ENCODE measurements at regions not wholly inside any gene's neighbourhood (a gene's known extent, or its start where the extent isn't known, plus 50 kb on each side); places are given as distances from the start of the nearest gene placed in this dataset.
"Not testable (repeated sequence)": the region's sequence is repeated elsewhere in the genome, so short reads cannot be mapped to it uniquely, and the experiment has no call there.

- no peak for TF ChIP-seq CTCF (IDR thresholded peaks at IDR 0.05)
- no peaks in the 10 kb centered on the region for H3K4me1 ChIP-seq (ENCODE audit: control insufficient read depth in 1 of 2, insufficient read depth in 1 of 2, low read depth in 1 of 2, low read length in 1 of 2)
- H3K27me3 ChIP-seq, result no peaks in the 10 kb centered on the region
- no peaks in the 10 kb centered on the region for H3K9me3 ChIP-seq
- H3K36me3 ChIP-seq, result no peaks in the 10 kb centered on the region
- H3K4me3 ChIP-seq (ENCODE audit: low read depth in 1 of 2, low read length in 1 of 2), result no peak overlapping the region
- no peak overlapping the region for H3K27ac ChIP-seq
These were observed 103.6 kb upstream of the SPATA12 start for GRCh38 chr3:56956906-56957305.

GRCh38 chr3:56955492-56956111 lies 104.9 kb upstream of the SPATA12 start:
- Histone ChIP-seq H3K27ac (no peak overlapping the region), H3K36me3 (no peaks in the 10 kb centered on the region), H3K4me3 (ENCODE audit: low read depth in 1 of 2, low read length in 1 of 2) (no peak overlapping the region), H3K4me1 (ENCODE audit: control insufficient read depth in 1 of 2, insufficient read depth in 1 of 2, low read depth in 1 of 2, low read length in 1 of 2) (no peaks in the 10 kb centered on the region), H3K27me3 (no peaks in the 10 kb centered on the region), H3K9me3 (no peaks in the 10 kb centered on the region)
- no peak for TF ChIP-seq CTCF (IDR thresholded peaks at IDR 0.05)

GRCh38 chr3:56954125-56954524 lies 106.3 kb upstream of the SPATA12 start:
- Histone ChIP-seq H3K36me3 (no peaks in the 10 kb centered on the region), H3K27ac (no peak overlapping the region), H3K9me3 (no peaks in the 10 kb centered on the region), H3K4me3 (ENCODE audit: low read depth in 1 of 2, low read length in 1 of 2) (no peak overlapping the region), H3K4me1 (ENCODE audit: control insufficient read depth in 1 of 2, insufficient read depth in 1 of 2, low read depth in 1 of 2, low read length in 1 of 2) (no peaks in the 10 kb centered on the region), H3K27me3 (no peaks in the 10 kb centered on the region)
- no peak for TF ChIP-seq CTCF (IDR thresholded peaks at IDR 0.05)

- Histone ChIP-seq H3K4me1 (ENCODE audit: control insufficient read depth in 1 of 2, insufficient read depth in 1 of 2, low read depth in 1 of 2, low read length in 1 of 2) (no peaks in the 10 kb centered on the region), H3K27ac (no peak overlapping the region), H3K4me3 (ENCODE audit: low read depth in 1 of 2, low read length in 1 of 2) (no peak overlapping the region), H3K27me3 (no peaks in the 10 kb centered on the region), H3K36me3 (no peaks in the 10 kb centered on the region), H3K9me3 (no peaks in the 10 kb centered on the region)
- no peak for TF ChIP-seq CTCF (IDR thresholded peaks at IDR 0.05)
These were observed 107.6 kb upstream of the SPATA12 start for GRCh38 chr3:56952846-56953245.

DNA sequence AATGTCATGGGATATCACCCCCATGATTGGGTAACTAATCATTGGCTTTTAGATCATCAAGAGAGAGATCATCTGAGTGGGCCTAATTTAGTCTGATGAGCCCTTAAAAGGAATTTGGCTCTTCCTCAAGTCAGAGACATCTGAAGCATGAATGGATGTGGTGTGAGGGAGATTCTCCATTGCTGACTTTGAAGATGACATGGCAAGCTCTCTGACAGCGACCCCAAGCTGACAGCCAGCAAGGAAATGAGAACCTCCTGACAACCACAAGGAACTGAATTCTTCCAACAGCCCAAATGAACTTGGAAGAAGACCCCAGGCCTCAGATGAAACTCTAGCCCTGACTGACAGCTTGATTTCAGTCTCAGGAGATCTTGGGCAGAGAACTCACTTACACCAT lies 108.4 kb upstream of the SPATA12 start:
- no peaks in the 10 kb centered on the region for H3K36me3 ChIP-seq
- H3K27ac ChIP-seq, result no peak overlapping the region
- H3K27me3 ChIP-seq, result no peaks in the 10 kb centered on the region
- H3K4me3 ChIP-seq (ENCODE audit: low read depth in 1 of 2, low read length in 1 of 2), result no peak overlapping the region
- H3K9me3 ChIP-seq, result no peaks in the 10 kb centered on the region
- H3K4me1 ChIP-seq (ENCODE audit: control insufficient read depth in 1 of 2, insufficient read depth in 1 of 2, low read depth in 1 of 2, low read length in 1 of 2), result no peaks in the 10 kb centered on the region
- TF ChIP-seq CTCF (IDR thresholded peaks at IDR 0.05), result no peak

DNA sequence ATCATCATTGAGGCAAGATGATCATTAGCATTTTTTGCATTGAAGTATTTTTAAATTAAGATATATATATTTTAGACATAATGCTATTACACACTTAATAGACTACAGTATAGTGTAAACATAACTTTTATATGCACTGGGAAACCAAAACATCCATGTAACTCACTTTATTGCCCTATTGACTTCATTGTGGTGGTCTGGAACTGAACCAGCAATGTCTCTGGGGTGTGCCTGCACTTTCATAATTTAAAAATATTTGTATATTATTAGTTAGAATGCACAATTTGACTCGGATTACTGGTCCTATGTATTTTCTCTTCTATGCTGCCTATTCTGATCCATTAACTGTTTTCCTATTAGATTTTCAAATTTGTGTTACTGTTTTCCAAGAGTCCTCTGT lies 109.1 kb upstream of the SPATA12 start:
- H3K27me3 ChIP-seq, result no peaks in the 10 kb centered on the region
- H3K9me3 ChIP-seq, result no peaks in the 10 kb centered on the region
- H3K4me1 ChIP-seq (ENCODE audit: control insufficient read depth in 1 of 2, insufficient read depth in 1 of 2, low read depth in 1 of 2, low read length in 1 of 2), result no peaks in the 10 kb centered on the region
- H3K36me3 ChIP-seq, result no peaks in the 10 kb centered on the region
- H3K27ac ChIP-seq, result no peak overlapping the region
- no peak overlapping the region for H3K4me3 ChIP-seq (ENCODE audit: low read depth in 1 of 2, low read length in 1 of 2)
- TF ChIP-seq CTCF (IDR thresholded peaks at IDR 0.05), result no peak

DNA sequence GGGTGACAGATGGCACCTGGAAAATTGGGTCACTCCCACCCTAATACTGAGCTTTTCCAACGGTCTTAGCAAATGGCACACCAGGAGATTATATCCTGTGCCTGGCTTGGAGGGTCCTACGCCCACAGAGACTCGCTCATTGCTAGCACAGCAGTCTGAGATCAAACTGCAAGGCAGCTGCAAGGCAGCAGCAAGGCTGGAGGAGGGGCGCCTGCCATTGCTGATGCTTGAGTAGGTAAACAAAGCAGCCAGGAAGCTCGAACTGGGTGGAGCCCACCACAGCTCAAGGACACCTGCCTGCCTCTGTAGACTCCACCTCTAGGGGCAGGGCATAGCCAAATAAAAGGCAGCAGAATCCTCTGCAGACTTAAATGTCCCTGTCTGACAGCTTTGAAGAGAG lies 115.1 kb upstream of the SPATA12 start:
- not testable (repeated sequence) for H3K27me3 ChIP-seq; H3K36me3 ChIP-seq; H3K9me3 ChIP-seq; H3K4me3 ChIP-seq (ENCODE audit: low read depth in 1 of 2, low read length in 1 of 2); H3K4me1 ChIP-seq (ENCODE audit: control insufficient read depth in 1 of 2, insufficient read depth in 1 of 2, low read depth in 1 of 2, low read length in 1 of 2); H3K27ac ChIP-seq
